GM13976 (cell line): ENCODE measurements at regions not wholly inside any gene's neighbourhood (a gene's known extent, or its start where the extent isn't known, plus 50 kb on each side); places are given as distances from the start of the nearest gene placed in this dataset.

Source experiments
- DNase-seq: peaks from one replicate; pipeline ENCODE4 v3.0.0; 2012; ENCODE audit warnings: low spot score
- CTCF ChIP-seq: IDR thresholded peaks from 2 replicates; pipeline ENCODE4 v1.5.1; 2012; ENCODE audit warnings: borderline replicate concordance, mild to moderate bottlenecking; ENCODE audit not compliant: insufficient read depth; ENCODE audit errors: extremely low read depth, missing control alignments, control extremely low read depth
- in situ Hi-C: fragments of 300-500 bp; cut with MboI; formaldehyde crosslinking; loops from one replicate; pipeline ENCODE4 v1.12.0; 2022; ENCODE audit warnings: low sequenced_read_pairs, mixed read lengths, inconsistent platforms; ENCODE audit not compliant: unreplicated experiment

GRCh38 chr2:225124311-225125017 is 82.2 kb upstream of the DOCK10 start:
- in situ Hi-C loops, result loop anchor here (25.0 kb wide), 1 partner anchor 538 kb away; no protein-coding TSS in a partner anchor
- DNase-seq, result no peak
- TF ChIP-seq CTCF, result no peak

GRCh38 chr2:225122583-225123486 is 80.6 kb upstream of the DOCK10 start:
- TF ChIP-seq CTCF, result peak; percentile 43
- DNase-seq, result peak; percentile 12
- in situ Hi-C loops, result loop anchor here (25.0 kb wide), 1 partner anchor 539 kb away; no protein-coding TSS in a partner anchor

- DNase-seq, result no peak
Measured at GRCh38 chr2:225122007-225122406, 79.7 kb upstream of the DOCK10 start.

GRCh38 chr2:225120186-225120585 is 77.9 kb upstream of the DOCK10 start:
- in situ Hi-C loops, result loop anchor here (25.0 kb wide), 1 partner anchor 542 kb away; no protein-coding TSS in a partner anchor
- DNase-seq, result no peak
- no peak for TF ChIP-seq CTCF

More at GRCh38 chr2:225122007-225122406, 79.7 kb upstream of the DOCK10 start:
- TF ChIP-seq CTCF, result no peak
- in situ Hi-C loops, result loop anchor here (25.0 kb wide), 1 partner anchor 540 kb away; no protein-coding TSS in a partner anchor

- in situ Hi-C loops, result loop anchor here (25.0 kb wide), 1 partner anchor 545 kb away; no protein-coding TSS in a partner anchor
- TF ChIP-seq CTCF, result no peak
- DNase-seq, result no peak
Measured at GRCh38 chr2:225117051-225117716, 74.9 kb upstream of the DOCK10 start.

GRCh38 chr2:225114786-225115323 is 72.6 kb upstream of the DOCK10 start:
- TF ChIP-seq CTCF, result no peak
- DNase-seq, result no peak
- in situ Hi-C loops, result loop anchor here (25.0 kb wide), 1 partner anchor 547 kb away; no protein-coding TSS in a partner anchor
